ENCODE measurements at regions not wholly inside any gene's neighbourhood (a gene's known extent, or its start where the extent isn't known, plus 50 kb on each side); places are given as distances from the start of the nearest gene placed in this dataset.

DNA sequence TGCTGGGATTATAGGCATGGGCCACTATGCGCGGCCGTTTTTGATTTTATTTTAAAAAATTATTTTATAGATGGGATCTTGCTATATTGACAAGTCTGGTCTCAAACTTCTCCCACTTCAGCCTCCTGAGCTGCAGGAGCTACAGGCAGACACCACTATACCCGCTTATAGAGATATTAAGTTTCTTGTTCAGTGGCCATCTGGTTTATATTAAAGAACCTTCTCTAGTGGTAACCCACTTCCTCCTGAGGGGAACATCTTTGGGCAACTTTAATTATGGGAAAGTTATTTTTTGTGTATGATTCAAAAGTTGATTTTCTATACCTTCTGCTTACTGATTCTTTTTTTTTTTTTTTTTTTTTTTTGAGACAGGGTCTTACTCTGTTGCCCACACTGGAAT, 172.7 kb downstream of the KLF5 start:
- WGBS (ENCODE audit: insufficient coverage) = no CpG with 5 or more reads among the region's 4 CpGs
- no peak overlapping the region for H3K27ac ChIP-seq (ENCODE audit: low read length)

DNA sequence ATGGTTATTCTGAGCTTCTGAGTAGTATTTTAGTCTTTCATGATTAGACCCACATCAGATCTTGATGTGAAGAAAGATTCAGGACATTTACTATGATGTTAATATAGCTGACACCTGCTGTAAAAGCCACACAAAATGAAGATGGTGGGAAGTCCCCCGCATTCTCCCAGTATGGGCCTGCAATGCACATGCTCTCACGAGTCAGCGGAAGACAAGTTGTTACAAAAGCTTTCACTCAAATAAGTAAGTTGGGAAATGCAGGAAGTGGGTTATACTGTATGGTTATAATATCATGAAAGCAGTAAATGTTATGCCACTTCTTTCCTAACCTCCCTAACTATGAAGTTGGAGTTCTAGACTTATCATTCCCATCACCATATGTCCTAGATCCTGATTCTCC, 171.9 kb downstream of the KLF5 start:
- Histone ChIP-seq H3K9me3 (replicated peaks; ENCODE audit: control insufficient read depth, low read depth, low read length) (no peaks in the 10 kb centered on the region), H3K27me3 (ENCODE audit: control insufficient read depth, insufficient read depth, low read length) (no peaks in the 10 kb centered on the region), H3K27ac (ENCODE audit: low read length) (no peak overlapping the region), H3K4me3 (ENCODE audit: low read length) (no peak overlapping the region), H3K4me1 (ENCODE audit: control insufficient read depth, insufficient read depth, low read length) (no peaks in the 10 kb centered on the region), H3K36me3 (ENCODE audit: control insufficient read depth, insufficient read depth, low read length) (no peaks in the 10 kb centered on the region)
- WGBS (ENCODE audit: insufficient coverage) = no CpG with 5 or more reads among the region's 3 CpGs
- no peak for DNase-seq

More for the DNA sequence above, 172.7 kb downstream of the KLF5 start:
- H3K27me3 ChIP-seq (ENCODE audit: control insufficient read depth, insufficient read depth, low read length) = no peaks in the 10 kb centered on the region
- H3K4me1 ChIP-seq (ENCODE audit: control insufficient read depth, insufficient read depth, low read length) = no peaks in the 10 kb centered on the region
- H3K9me3 ChIP-seq (replicated peaks; ENCODE audit: control insufficient read depth, low read depth, low read length) = no peaks in the 10 kb centered on the region
- no peak for DNase-seq
- H3K36me3 ChIP-seq (ENCODE audit: control insufficient read depth, insufficient read depth, low read length) = no peaks in the 10 kb centered on the region
- H3K4me3 ChIP-seq (ENCODE audit: low read length) = no peak overlapping the region

DNA sequence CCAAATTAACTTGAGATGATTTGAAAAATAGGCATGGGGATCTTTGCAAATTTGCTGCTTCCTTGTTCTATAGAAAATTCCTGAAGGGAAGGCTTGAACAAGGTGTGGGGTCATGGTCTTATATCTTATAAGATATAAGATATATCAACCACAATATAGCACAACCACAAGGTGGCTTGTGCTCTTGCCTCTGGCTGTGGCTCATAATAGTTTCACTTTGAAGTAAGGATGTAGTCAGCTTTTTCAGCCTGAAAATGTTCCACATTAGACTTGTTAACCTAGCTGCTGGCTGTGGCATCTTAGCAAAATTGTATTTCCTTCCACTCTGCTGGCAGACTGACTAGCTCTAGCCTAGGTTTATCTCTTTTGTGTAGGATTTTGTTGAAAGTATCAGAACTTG, 169.7 kb downstream of the KLF5 start:
- Histone ChIP-seq H3K27ac (ENCODE audit: low read length) (no peak overlapping the region), H3K9me3 (replicated peaks; ENCODE audit: control insufficient read depth, low read depth, low read length) (no peaks in the 10 kb centered on the region), H3K27me3 (ENCODE audit: control insufficient read depth, insufficient read depth, low read length) (no peaks in the 10 kb centered on the region), H3K36me3 (ENCODE audit: control insufficient read depth, insufficient read depth, low read length) (no peaks in the 10 kb centered on the region), H3K4me3 (ENCODE audit: low read length) (no peak overlapping the region), H3K4me1 (ENCODE audit: control insufficient read depth, insufficient read depth, low read length) (no peaks in the 10 kb centered on the region)
- DNase-seq = peak; percentile 42

DNA sequence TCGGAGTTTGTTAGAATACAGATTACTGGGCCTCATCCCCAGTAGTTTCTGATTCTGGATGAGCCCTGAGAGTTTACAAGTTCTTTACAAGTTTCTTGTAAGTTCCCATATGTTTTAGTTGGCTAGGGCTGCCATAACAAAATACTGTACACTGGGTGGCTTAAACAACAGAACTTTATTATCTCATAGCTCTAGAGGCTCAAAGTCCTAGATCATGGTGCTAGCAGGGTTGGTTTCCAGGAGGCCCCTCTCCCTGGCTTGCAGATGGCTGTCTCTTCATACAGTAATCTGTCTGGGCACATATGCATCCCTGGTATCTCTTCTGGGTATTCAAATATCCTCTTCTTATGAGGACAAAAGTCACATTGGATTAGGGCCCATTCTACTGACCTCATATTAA, 167.2 kb downstream of the KLF5 start:
- no peaks in the 10 kb centered on the region for H3K27me3 ChIP-seq (ENCODE audit: control insufficient read depth, insufficient read depth, low read length)
- H3K36me3 ChIP-seq (ENCODE audit: control insufficient read depth, insufficient read depth, low read length) = no peaks in the 10 kb centered on the region
- no peak overlapping the region for H3K4me3 ChIP-seq (ENCODE audit: low read length)
- 100% methylated on average over 1 of the region's 1 CpG for WGBS (ENCODE audit: insufficient coverage)
- no peak overlapping the region for H3K27ac ChIP-seq (ENCODE audit: low read length)
- H3K4me1 ChIP-seq (ENCODE audit: control insufficient read depth, insufficient read depth, low read length) = no peaks in the 10 kb centered on the region
- DNase-seq = no peak
- no peaks in the 10 kb centered on the region for H3K9me3 ChIP-seq (replicated peaks; ENCODE audit: control insufficient read depth, low read depth, low read length)

DNA sequence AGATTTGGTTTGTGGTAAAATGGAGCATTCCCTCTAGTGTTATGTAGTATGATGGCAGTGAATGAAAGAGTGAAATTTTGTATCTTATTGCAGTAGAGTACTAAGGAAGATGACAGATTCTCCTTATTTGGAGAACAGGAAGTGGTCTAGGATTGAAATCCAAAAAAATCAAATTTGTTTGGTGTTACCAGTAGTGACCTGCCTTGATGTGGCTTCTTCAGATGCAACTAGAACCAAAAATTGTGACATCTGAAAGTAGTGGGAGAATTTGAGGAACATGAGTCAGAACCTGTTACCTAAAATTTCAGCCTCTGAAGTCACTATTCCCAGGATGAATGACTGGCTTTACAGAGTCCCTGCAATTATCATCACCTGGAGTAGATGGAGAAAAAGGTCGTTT, 165.9 kb downstream of the KLF5 start:
- H3K36me3 ChIP-seq (ENCODE audit: control insufficient read depth, insufficient read depth, low read length) = no peaks in the 10 kb centered on the region
- no peak for DNase-seq
- no peaks in the 10 kb centered on the region for H3K27me3 ChIP-seq (ENCODE audit: control insufficient read depth, insufficient read depth, low read length)
- H3K27ac ChIP-seq (ENCODE audit: low read length) = no peak overlapping the region
- no peaks in the 10 kb centered on the region for H3K4me1 ChIP-seq (ENCODE audit: control insufficient read depth, insufficient read depth, low read length)
- no peaks in the 10 kb centered on the region for H3K9me3 ChIP-seq (replicated peaks; ENCODE audit: control insufficient read depth, low read depth, low read length)
- WGBS (ENCODE audit: insufficient coverage) = no CpG with 5 or more reads among the region's 1 CpG
- H3K4me3 ChIP-seq (ENCODE audit: low read length) = no peak overlapping the region

DNA sequence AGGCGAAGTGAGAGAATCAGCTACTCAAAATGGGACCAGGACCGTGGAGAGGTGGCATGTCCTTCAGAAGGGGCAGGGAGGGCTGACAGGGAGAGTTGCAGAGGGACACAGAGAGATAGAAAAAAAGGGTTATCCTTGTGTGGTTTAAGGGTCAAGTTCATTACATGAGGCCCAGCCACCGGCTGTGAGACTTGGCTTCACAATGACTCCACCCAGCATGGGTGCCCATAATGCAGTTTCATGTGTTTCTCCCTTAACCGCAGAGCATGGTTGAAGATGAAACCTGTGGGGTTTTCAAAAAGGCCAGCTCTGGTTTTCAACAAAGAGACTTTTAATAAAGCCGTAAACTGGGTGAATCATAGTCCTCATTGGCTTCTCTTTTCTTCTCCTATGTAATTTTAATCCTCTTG, 164.6 kb downstream of the KLF5 start:
- H3K27me3 ChIP-seq (ENCODE audit: control insufficient read depth, insufficient read depth, low read length) = no peaks in the 10 kb centered on the region
- no peaks in the 10 kb centered on the region for H3K9me3 ChIP-seq (replicated peaks; ENCODE audit: control insufficient read depth, low read depth, low read length)
- DNase-seq = no peak
- 94% methylated on average over 2 of the region's 5 CpGs for WGBS (ENCODE audit: insufficient coverage)
- no peak overlapping the region for H3K27ac ChIP-seq (ENCODE audit: low read length)
- H3K4me3 ChIP-seq (ENCODE audit: low read length) = no peak overlapping the region
- H3K36me3 ChIP-seq (ENCODE audit: control insufficient read depth, insufficient read depth, low read length) = no peaks in the 10 kb centered on the region
- H3K4me1 ChIP-seq (ENCODE audit: control insufficient read depth, insufficient read depth, low read length) = no peaks in the 10 kb centered on the region

DNA sequence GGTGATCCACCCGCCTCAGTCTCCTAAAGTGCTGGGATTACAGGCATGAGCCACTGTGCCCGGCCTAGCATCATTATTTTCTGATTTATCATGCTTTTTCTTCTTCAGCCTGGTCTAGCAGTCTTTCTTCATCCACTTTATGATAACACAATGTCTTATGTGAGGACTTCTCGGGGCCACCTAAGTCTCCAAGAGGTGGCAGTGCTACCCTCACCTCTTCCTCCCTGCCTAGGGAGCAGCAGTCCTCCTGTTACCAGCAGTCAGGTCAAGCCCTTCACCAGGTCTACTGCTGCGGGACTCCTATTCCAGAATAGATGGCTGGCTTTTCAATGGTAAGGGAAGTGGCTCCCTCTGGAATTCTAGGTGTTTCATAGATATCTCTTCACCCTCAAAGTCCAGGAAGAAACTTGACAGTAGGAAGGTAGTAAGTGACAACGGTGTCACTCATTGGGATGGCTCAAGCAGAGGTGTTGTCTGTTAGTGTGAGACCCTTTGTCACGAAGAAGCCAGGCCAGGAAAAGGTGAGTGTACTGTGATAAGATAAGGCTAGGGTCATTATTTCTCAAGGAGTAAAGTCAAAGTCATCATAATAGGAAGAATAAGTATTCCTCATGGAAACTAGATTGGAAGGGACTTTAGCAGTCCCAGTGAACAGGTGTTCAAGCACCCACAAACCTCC, 164.0 kb downstream of the KLF5 start:
- no peaks in the 10 kb centered on the region for H3K4me1 ChIP-seq (ENCODE audit: control insufficient read depth, insufficient read depth, low read length)
- no peak overlapping the region for H3K4me3 ChIP-seq (ENCODE audit: low read length)
- H3K9me3 ChIP-seq (replicated peaks; ENCODE audit: control insufficient read depth, low read depth, low read length) = no peaks in the 10 kb centered on the region
- 91% methylated on average over 5 of the region's 6 CpGs for WGBS (ENCODE audit: insufficient coverage)
- no peak for DNase-seq
- no peaks in the 10 kb centered on the region for H3K27me3 ChIP-seq (ENCODE audit: control insufficient read depth, insufficient read depth, low read length)
- no peak overlapping the region for H3K27ac ChIP-seq (ENCODE audit: low read length)
- no peaks in the 10 kb centered on the region for H3K36me3 ChIP-seq (ENCODE audit: control insufficient read depth, insufficient read depth, low read length)

DNA sequence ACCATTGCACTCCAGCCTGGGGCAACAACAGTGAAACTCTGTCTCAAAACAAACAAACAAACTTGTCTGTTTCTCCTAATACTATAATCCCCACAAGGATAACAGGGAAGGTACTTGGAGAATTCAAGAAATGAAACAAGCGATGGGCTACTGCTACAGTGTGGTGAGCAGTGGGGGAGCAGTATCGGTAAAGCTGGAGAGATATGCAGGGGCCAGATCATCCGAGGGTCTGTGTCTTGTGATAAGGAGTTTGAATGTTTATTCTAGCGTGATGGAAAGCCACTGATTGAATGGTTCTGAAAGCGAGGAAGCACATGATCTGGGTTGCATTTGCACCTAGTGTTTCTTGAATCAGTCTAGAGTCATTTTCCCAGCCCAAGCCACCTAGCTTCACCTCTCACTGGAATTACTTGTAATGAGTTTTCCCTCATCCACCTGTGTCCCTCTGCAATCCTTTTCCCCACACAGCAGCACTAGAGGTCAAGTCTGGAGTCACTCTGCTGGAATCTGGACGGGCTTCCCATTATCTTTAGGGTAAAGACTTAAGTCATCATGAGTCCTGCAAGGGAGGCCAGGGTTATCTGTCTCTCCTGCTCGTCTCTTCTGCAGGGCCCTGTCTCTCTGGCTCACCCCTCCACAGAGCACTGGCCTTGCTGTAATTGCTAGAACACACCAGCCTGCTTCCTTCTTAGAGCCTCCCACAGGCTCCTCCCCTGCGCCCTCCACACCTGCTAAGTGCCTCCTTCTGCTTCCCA, 162.3 kb downstream of the KLF5 start:
- Histone ChIP-seq H3K27ac (ENCODE audit: low read length) (no peak overlapping the region), H3K9me3 (replicated peaks; ENCODE audit: control insufficient read depth, low read depth, low read length) (no peaks in the 10 kb centered on the region), H3K4me1 (ENCODE audit: control insufficient read depth, insufficient read depth, low read length) (no peaks in the 10 kb centered on the region), H3K36me3 (ENCODE audit: control insufficient read depth, insufficient read depth, low read length) (no peaks in the 10 kb centered on the region), H3K4me3 (ENCODE audit: low read length) (no peak overlapping the region), H3K27me3 (ENCODE audit: control insufficient read depth, insufficient read depth, low read length) (no peaks in the 10 kb centered on the region)
- WGBS (ENCODE audit: insufficient coverage) = 73% methylated on average over 6 of the region's 8 CpGs
- DNase-seq = no peak

DNA sequence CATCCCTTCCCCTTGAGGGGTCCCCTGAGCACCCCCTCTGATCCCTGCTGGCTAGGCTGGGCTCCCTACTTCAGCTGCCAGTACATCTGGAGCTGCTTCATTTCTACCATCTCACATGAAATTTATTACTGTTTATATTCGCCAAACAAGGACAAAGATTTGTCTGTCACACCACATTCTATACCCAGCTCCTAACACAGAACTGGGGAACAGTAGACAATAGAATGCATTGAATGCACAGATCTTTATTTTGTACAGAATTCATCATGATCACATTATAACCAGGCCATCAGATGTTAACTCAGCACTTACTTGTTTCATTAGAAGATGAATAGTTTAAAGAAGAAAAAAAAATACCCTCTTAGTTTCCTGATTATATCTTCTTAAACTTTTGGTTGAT, 159.4 kb downstream of the KLF5 start:
- Histone ChIP-seq H3K27ac (ENCODE audit: low read length) (no peak overlapping the region), H3K36me3 (ENCODE audit: control insufficient read depth, insufficient read depth, low read length) (no peaks in the 10 kb centered on the region), H3K27me3 (ENCODE audit: control insufficient read depth, insufficient read depth, low read length) (no peaks in the 10 kb centered on the region), H3K4me3 (ENCODE audit: low read length) (no peak overlapping the region), H3K4me1 (ENCODE audit: control insufficient read depth, insufficient read depth, low read length) (no peaks in the 10 kb centered on the region), H3K9me3 (replicated peaks; ENCODE audit: control insufficient read depth, low read depth, low read length) (no peaks in the 10 kb centered on the region)
- no CpG with 5 or more reads among the region's 1 CpG for WGBS (ENCODE audit: insufficient coverage)
- DNase-seq = no peak

DNA sequence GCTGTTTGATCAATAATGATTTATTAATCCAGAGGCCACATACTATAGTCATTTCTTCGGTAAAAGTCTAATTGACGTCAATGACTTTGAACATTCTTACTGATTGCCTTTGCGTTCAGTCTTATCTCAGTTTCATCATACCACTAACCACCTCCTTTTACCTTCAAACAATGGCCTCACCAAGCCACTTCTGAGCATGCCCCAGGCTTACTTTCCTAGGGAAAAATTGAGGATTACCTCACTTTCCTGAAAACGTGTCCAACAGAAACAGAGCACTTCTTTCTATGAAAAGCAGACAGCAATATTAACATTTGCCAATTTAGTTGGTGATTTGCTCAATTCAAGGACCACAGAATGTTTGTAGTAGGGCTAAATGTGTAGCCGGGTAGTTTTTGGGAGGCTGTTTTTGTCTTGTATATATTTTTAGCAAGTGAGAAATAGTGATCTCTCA, 157.6 kb downstream of the KLF5 start:
- no peaks in the 10 kb centered on the region for H3K4me1 ChIP-seq (ENCODE audit: control insufficient read depth, insufficient read depth, low read length)
- WGBS (ENCODE audit: insufficient coverage) = 82% methylated on average over 3 of the region's 5 CpGs
- no peak overlapping the region for H3K4me3 ChIP-seq (ENCODE audit: low read length)
- H3K27ac ChIP-seq (ENCODE audit: low read length) = no peak overlapping the region
- no peaks in the 10 kb centered on the region for H3K36me3 ChIP-seq (ENCODE audit: control insufficient read depth, insufficient read depth, low read length)
- no peaks in the 10 kb centered on the region for H3K9me3 ChIP-seq (replicated peaks; ENCODE audit: control insufficient read depth, low read depth, low read length)
- H3K27me3 ChIP-seq (ENCODE audit: control insufficient read depth, insufficient read depth, low read length) = no peaks in the 10 kb centered on the region
- peak; percentile 19 for DNase-seq

Measured in muscle of leg (tissue), 3 donors.